ENCODE measurements at regions not wholly inside any gene's neighbourhood (a gene's known extent, or its start where the extent isn't known, plus 50 kb on each side); places are given as distances from the start of the nearest gene placed in this dataset.

DNA sequence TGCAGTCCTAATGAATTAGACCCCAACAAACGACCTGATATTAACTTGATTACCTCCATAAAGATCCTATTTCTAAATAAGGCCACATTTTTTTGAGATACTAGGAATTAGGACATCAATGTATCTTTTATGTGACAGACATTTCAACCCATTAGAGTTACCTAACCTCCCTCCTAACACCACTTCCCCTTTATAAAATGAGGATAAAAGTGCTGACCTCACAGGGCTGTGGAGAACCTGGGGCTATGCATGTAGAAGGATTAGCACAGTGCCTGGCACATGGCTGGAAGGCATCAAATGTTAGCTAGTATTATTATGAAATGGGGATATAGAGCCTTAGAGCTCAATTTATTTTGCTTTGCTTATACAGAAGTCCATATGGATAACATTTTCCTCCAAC, 53.5 kb upstream of the LRRN1 start:
- no peak for DNase-seq

DNA sequence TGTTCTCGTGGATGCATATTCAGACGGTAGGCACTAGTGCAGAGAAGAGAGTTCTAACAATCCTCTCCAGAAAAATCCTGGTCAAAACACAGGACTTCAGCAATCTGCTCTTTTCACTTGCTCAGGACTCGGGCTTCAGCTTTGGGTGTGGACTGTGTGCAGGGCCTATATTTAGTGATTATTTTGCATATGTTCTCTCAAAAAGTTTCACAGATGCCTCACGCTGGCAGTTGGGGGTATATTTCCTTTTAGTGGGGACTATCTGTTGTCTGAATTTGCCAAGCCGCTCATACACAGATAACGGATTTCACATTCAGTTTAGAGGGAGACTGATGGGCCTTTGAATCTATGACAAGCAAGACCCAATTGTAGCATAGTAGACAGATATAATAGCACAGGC, 54.4 kb upstream of the LRRN1 start:
- no peak for DNase-seq

- no peak for DNase-seq
These were observed 55.5 kb upstream of the LRRN1 start for GRCh38 chr3:3743754-3744153.

DNA sequence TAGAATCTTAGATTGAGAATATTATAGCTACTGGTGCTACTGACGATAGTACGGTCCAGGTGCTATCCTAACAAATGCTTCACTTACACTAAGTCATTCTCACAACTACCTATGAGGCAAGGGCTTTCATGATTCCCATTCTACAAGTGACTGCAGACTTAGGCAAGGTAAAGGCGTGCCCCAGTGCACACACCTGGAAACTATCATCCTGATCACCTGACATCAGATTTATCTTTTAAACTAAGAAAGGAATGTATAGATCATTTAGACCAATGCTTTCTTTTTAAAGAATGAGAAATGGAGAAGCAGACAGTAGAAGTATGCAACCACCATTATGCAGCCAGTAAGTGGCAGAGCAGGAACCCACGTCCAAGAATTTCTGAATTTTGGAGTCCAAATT, 59.2 kb upstream of the LRRN1 start:
- no peak for DNase-seq

- DNase-seq, result no peak
These were observed 59.7 kb upstream of the LRRN1 start for GRCh38 chr3:3739330-3740060.

GRCh38 chr3:3737531-3737930, 61.7 kb upstream of the LRRN1 start:
- DNase-seq, result no peak

DNA sequence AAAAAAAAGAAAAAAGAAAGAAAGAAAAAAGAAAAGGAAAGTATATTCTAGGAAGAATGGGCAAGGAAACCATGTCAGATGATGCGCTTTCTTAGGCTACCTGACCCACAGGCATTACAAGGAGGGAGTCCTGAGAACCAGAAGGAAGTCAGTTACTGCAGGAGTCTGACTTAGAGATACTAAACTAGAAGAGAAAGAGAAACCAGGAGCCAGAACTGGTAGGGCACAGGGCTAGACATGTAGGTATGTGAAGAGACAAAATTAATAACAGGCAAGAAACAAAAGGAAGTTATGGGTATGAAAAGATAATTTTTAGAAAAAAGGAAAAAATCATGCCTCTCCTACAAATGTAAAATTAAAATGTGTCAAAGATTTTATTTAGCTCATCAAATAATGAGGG, 63.3 kb upstream of the LRRN1 start:
- no peak for DNase-seq

- DNase-seq, result no peak
These were observed 64.3 kb upstream of the LRRN1 start for GRCh38 chr3:3734881-3735280.

DNA sequence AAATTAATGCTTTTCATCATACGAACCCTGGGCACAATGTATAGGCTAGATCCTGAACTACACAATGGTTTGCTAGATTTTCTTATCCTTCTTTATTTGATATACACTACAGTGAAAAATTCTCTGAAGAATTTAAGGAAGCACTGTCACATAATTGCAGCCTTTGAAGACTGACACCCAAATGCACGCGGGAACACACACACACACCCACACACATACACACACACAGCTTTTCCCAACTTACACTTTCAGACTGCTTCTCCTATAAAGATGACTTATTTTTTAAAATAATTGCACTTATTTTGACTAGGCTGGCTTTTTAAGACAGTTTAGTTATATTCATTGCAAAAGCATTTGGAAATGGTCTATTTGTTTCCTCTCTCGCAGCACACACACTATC, 70.0 kb upstream of the LRRN1 start:
- DNase-seq, result no peak

- DNase-seq, result no peak
These were observed 72.7 kb upstream of the LRRN1 start for GRCh38 chr3:3726549-3726948.

- no peak for DNase-seq
These were observed 84.7 kb upstream of the LRRN1 start for GRCh38 chr3:3714572-3714971.

DNA sequence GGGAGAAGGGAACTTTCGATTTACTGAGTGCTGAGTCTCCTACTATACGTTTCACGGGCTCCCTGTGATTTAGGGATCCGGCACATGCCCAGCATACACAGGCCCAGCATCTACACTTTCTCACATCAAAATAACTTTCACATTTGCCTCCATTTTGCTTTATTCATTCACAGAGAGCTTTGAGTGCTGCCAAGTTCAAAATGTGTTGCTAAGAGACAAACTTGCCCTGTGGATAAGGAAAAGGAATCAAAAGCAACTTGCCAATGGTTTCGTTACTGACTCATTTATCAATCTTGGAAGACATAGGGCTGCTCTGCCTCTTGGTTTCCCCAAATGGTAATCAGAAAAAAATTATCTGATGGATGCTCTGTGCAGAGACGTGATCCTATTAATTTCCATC, 86.3 kb upstream of the LRRN1 start:
- DNase-seq, result no peak

DNA sequence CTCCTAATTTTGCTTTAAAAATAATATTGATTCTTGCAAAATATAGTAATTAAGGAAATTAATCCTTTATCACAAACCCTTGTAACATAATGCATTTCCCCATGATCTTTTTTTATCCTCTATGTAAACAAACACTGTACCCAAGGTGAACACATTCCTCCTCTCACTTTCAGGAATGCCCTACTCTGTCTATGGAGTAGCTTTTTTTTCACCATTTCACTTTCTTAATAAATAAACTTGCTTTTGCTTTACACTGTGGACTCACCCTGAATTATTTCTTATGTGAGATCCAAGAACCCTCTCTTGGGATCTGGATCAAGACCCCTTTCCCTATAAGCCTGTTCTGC, 90.5 kb upstream of the LRRN1 start:
- no peak for DNase-seq

DNA sequence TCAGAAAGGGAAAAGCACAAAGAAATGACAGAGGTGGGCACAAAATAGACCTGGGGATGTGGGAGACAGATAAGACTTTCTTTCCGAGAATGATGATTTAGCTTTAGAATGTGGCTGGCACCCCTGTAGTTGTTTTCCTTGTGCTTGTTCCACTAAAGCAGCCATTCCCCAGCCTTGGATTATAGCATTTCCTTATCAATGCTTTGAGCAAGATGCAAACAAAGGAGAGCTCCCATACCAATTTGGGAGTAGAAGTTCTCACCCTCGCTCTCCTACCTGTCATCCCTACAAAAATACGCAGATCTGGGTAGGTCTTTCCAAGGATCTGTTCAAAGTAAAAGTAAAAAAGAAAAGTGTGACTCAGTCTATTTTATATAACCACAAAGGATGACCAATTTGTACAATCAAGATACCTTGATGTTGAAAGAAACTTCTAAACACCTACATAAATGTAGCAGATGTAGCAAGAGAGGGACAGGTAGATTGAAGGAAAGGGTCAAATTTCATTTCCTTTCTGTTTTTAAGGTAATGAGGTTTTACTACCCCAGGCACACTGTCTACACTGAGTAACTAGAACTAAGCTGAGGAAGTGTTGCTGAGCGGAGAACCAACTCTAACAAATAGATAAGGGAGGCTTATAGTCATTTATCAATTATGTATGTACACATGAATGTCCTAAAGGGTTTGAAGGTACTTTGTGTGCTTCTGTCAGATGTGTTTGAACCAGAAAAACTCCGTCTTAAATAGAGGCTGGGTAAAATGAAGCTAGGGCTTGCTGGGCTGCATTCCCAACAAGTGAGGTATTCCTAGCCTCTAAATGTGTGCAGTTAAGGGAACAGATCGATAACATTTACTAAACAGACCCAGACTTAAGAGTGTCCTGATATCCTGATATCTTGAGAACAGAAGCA, 91.1 kb upstream of the LRRN1 start:
- DNase-seq, result no peak

GRCh38 chr3:3705090-3705775, 94.0 kb upstream of the LRRN1 start:
- DNase-seq, result no peak

- DNase-seq, result no peak
These were observed 97.3 kb upstream of the LRRN1 start for GRCh38 chr3:3701949-3702348.

- DNase-seq, result no peak
These were observed 99.2 kb upstream of the LRRN1 start for GRCh38 chr3:3699816-3700633.

DNA sequence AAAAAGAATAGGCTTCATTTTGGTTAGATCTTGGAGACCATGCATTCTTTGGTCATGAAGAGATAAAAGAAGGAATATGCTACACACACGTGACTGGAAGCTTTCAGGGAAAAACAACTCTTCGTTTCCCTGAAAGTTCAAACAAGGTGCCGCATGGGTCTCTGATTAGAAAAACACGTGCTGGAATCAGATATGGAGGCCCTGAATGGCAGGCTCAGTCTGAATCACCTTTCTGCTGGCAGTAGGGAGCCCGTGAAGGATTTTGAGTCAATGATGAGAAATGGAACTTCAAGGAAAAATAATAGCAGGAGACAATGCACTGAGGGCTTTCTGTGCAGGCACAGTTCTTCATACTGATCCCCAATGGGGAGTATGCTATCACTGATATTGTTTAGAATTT, 99.8 kb upstream of the LRRN1 start:
- DNase-seq, result no peak

GRCh38 chr3:3696345-3696744, 102.9 kb upstream of the LRRN1 start:
- no peak for DNase-seq

- no peak for DNase-seq
These were observed 105.6 kb upstream of the LRRN1 start for GRCh38 chr3:3693593-3693992.

DNA sequence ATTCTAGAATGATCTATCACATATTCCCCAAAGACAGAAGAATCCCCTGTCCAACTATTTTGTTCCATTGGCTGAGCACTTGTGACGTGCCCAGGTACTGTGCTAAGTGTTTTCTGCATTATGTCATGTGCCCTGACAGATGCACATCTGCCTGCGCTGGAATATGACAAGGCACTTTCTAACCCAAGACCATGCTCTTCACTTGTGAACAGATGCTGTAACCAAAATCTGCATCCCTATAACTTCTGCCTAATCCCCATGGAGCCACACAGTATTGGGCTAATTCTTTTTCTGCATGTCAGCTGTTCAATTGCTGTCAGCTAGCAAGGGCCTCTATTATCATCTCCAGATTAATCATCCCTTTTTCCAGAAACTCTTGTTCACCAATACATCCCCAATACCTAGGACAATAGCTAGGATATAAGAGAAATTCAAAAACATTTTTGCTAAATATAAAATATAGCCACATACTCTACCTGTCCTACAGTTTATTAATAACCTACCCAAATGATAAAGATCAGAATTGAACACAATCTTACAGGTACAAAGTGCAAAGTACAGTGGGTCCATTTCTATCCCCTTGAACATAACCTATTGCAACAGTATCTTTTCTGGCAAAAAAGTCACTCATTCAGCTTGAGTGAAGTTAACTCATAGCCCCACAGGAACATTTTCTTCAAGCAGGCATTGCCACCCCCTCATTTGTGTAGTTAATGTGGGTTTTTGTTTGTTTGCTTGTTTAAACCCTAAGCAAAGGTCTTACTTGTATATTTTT, 109.4 kb upstream of the LRRN1 start:
- DNase-seq, result no peak

Data from NCI-H510A (cell line).